Smooth muscle cell (in vitro differentiated cells): ENCODE measurements at regions not wholly inside any gene's neighbourhood (a gene's known extent, or its start where the extent isn't known, plus 50 kb on each side); places are given as distances from the start of the nearest gene placed in this dataset.
"Not testable (repeated sequence)": the region's sequence is repeated elsewhere in the genome, so short reads cannot be mapped to it uniquely, and the experiment has no call there.

Experiments
- DNase-seq: peaks from one replicate; lab custom pipeline; 2025; ENCODE audit not compliant: unreplicated experiment; lab: John Stamatoyannopoulos, UW
- H2AFZ ChIP-seq: fragments of 200-600 bp; sonication (generic); 2 replicates; pipeline ENCODE4 v1.6.0; 2016; ENCODE audit warnings: antibody characterized with exemption, low read depth, mild to moderate bottlenecking
- H3F3A ChIP-seq: fragments of 200-600 bp; sonication (generic); 2 replicates; pipeline ENCODE4 v1.6.0; 2017; ENCODE audit warnings: antibody characterized with exemption, low read depth
- H3K27ac ChIP-seq: fragments of 200-600 bp; sonication (generic); 2 replicates; pipeline ENCODE4 v1.5.1; 2016; ENCODE audit warnings: low read depth, mild to moderate bottlenecking
- H3K27me3 ChIP-seq: fragments of 200-600 bp; sonication (generic); 2 replicates; pipeline ENCODE4 v1.6.1; 2016; ENCODE audit warnings: low read depth, mild to moderate bottlenecking
- H3K36me3 ChIP-seq: fragments of 200-600 bp; sonication (generic); 2 replicates; pipeline ENCODE4 v1.5.1; 2016; ENCODE audit warnings: low read depth
- H3K4me1 ChIP-seq: fragments of 200-600 bp; sonication (generic); 2 replicates; pipeline ENCODE4 v1.5.1; 2016; ENCODE audit warnings: low read depth
- H3K4me2 ChIP-seq: fragments of 200-600 bp; sonication (generic); 2 replicates; pipeline ENCODE4 v1.6.0; 2016; ENCODE audit warnings: mild to moderate bottlenecking
- H3K4me3 ChIP-seq: fragments of 200-600 bp; sonication (generic); 2 replicates; pipeline ENCODE4 v1.5.1; 2016; ENCODE audit warnings: mild to moderate bottlenecking
- H3K79me2 ChIP-seq: fragments of 200-600 bp; sonication (generic); 2 replicates; pipeline ENCODE4 v1.6.0; 2016; ENCODE audit warnings: low read depth, mild to moderate bottlenecking
- H3K9ac ChIP-seq: fragments of 200-600 bp; sonication (generic); 2 replicates; pipeline ENCODE4 v1.6.0; 2016; ENCODE audit warnings: low read depth
- H3K9me3 ChIP-seq: fragments of 200-600 bp; sonication (generic); replicated peaks from 2 replicates; pipeline ENCODE4 v1.5.1; 2016; ENCODE audit warnings: low read depth
- H4K20me1 ChIP-seq: fragments of 200-600 bp; sonication (generic); 2 replicates; pipeline ENCODE4 v1.6.0; 2016; ENCODE audit warnings: low read depth
- WGBS: methylation state at CpG from one replicate; pipeline ENCODE4 v1.1.7; 2016; ENCODE audit warnings: low lambda C conversion rate; 5-methylcytosine and 5-hydroxymethylcytosine counted together
- TF ChIP-seq, protein P1 (sequence below): fragments of 200-600 bp; sonication (generic); IDR thresholded peaks from 2 replicates; pipeline ENCODE4 v1.5.1; 2017; ENCODE audit warnings: borderline replicate concordance, mild to moderate bottlenecking, antibody characterized with exemption; ENCODE audit not compliant: insufficient read depth, poor library complexity, severe bottlenecking

DNA sequence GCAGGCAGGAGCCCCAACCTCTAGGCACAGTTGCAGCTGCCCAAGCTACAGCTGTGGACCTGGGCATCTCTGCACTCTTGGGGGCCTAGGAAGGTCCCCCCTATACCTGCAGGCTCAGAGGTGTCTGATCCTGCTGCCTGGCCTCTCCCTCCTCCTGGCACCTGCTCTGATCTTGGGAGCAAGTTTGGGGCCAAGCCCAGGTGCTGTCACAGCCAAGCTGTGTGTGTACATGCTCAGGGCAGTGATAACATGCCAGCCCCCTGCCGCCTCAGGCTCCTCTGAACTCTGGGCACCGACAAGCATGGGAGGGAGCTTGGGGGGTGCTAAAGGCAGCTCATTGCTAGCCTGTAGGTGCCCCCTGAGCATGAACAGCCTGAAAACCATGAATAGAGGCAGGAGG is 829.6 kb upstream of the VRK2 start:
- H3K4me2 ChIP-seq, result no peak overlapping the region
- H3F3A ChIP-seq, result no peaks in the 10 kb centered on the region
- H3K27ac ChIP-seq, result no peak overlapping the region
- H3K4me3 ChIP-seq, result no peak overlapping the region
- no peaks in the 10 kb centered on the region for H3K27me3 ChIP-seq
- H3K9ac ChIP-seq, result no peak overlapping the region
- H4K20me1 ChIP-seq, result no peaks in the 10 kb centered on the region
- H3K4me1 ChIP-seq, result no peaks in the 10 kb centered on the region
- no peak overlapping the region for H2AFZ ChIP-seq
- H3K9me3 ChIP-seq, result no peaks in the 10 kb centered on the region
- no peaks in the 10 kb centered on the region for H3K36me3 ChIP-seq
- H3K79me2 ChIP-seq, result no peaks in the 10 kb centered on the region
- DNase-seq, result no peak
- TF ChIP-seq, protein P1, sequence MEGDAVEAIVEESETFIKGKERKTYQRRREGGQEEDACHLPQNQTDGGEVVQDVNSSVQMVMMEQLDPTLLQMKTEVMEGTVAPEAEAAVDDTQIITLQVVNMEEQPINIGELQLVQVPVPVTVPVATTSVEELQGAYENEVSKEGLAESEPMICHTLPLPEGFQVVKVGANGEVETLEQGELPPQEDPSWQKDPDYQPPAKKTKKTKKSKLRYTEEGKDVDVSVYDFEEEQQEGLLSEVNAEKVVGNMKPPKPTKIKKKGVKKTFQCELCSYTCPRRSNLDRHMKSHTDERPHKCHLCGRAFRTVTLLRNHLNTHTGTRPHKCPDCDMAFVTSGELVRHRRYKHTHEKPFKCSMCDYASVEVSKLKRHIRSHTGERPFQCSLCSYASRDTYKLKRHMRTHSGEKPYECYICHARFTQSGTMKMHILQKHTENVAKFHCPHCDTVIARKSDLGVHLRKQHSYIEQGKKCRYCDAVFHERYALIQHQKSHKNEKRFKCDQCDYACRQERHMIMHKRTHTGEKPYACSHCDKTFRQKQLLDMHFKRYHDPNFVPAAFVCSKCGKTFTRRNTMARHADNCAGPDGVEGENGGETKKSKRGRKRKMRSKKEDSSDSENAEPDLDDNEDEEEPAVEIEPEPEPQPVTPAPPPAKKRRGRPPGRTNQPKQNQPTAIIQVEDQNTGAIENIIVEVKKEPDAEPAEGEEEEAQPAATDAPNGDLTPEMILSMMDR, result no peak
- 85% methylated on average over 2 of the region's 2 CpGs for WGBS

DNA sequence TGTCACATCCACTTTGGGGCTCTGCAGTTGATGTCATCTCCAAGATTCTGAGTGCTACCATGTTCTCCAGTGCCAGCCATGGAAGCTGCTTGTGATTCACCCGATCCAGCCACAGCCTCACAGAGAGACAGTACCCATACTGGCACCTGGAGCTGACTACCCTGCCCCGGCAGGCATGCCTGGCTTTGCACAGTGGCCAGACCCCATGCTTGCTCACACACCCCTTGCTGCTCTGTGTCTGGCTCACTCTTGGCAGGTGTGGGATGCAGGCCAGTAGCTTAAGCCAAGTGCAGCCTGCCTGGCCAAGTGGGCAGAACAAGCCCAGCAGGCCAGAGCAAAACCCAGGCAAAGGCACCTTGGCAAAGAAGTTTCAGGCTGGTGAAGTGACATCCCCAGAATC is 828.4 kb upstream of the VRK2 start:
- Histone ChIP-seq H3K36me3 (no peaks in the 10 kb centered on the region), H3K4me2 (no peak overlapping the region), H3K27ac (no peak overlapping the region), H3K4me3 (no peak overlapping the region), H3K27me3 (no peaks in the 10 kb centered on the region), H3K9me3 (no peaks in the 10 kb centered on the region), H4K20me1 (no peaks in the 10 kb centered on the region), H2AFZ (no peak overlapping the region), H3K79me2 (no peaks in the 10 kb centered on the region), H3K9ac (no peak overlapping the region), H3K4me1 (no peaks in the 10 kb centered on the region), H3F3A (no peaks in the 10 kb centered on the region)
- WGBS, result 68% methylated on average over 2 of the region's 2 CpGs
- TF ChIP-seq, protein P1, result no peak
- no peak for DNase-seq

DNA sequence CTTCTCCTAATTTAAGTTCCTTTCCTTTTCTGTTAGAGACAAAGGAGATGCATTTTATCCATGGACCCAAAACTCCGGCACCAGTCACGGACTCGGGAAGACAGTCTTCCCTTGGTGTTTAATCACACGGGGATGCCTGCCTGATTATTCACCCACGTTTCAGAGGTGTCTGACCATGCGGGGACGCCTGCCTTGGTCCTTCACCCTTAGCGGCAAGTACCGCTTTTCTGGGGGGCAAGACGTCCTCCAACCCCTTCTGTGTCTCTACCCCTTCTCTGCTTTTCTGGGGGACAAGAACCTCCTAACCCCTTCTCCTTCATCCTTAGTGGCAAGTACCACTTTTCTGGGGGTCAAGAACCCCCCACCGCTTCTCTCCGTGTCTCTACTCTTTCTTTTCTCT is 816.9 kb upstream of the VRK2 start:
- not testable (repeated sequence) for H3K9me3 ChIP-seq, H2AFZ ChIP-seq, H3K27ac ChIP-seq, DNase-seq, H3K4me1 ChIP-seq, H3K4me2 ChIP-seq, H3K27me3 ChIP-seq, H3F3A ChIP-seq, H3K9ac ChIP-seq, H3K36me3 ChIP-seq, H3K4me3 ChIP-seq, H4K20me1 ChIP-seq, H3K79me2 ChIP-seq
- WGBS, result 97% methylated on average over 12 of the region's 12 CpGs

DNA sequence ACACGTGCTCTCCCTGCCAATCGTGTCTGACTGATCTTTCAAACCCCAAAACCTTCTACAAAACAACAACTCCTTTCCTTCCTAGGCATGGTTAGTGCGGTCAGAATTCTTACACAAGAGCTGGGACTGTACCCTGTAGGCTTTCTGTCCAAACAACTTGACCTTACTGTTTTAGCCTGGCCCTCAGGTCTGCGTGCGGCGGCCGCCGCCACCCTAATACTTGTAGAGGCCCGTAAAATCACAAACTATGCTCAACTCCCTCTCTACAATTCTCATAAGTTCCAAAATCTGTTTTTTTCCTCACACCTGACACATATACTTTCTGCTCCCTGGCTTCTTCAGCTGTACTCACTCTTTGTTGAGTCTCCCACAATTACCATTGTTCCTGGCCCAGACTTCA is 814.3 kb upstream of the VRK2 start:
- 95% methylated on average over 9 of the region's 9 CpGs for WGBS
- H3F3A ChIP-seq, H2AFZ ChIP-seq, H4K20me1 ChIP-seq, H3K79me2 ChIP-seq, DNase-seq, H3K36me3 ChIP-seq, H3K9ac ChIP-seq, H3K4me2 ChIP-seq, H3K9me3 ChIP-seq, H3K4me1 ChIP-seq, H3K27me3 ChIP-seq, H3K4me3 ChIP-seq, H3K27ac ChIP-seq: not testable (repeated sequence)

DNA sequence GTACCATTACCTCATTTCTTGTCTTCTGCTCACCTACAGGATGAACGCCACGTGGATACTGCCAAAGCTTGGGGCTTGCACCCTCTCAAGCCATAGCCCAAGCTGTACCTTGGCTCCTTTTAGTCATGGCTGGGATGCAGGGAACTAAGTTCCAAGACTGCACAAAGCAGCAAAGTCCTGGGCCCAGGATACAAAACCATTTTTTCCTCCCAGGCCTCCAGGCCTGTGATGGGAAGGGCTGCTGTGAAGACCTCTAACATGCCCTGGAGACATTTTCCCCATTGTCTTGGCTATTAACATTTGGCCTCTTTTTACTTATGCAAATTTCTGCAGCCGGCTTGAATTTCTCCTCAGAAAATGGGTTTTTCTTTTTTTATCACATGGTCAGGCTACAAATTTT is 795.1 kb upstream of the VRK2 start:
- not testable (repeated sequence) for H3K4me3 ChIP-seq, H3K4me2 ChIP-seq, H2AFZ ChIP-seq, H4K20me1 ChIP-seq, H3K36me3 ChIP-seq, DNase-seq, H3K9me3 ChIP-seq, H3K27ac ChIP-seq, H3F3A ChIP-seq, H3K4me1 ChIP-seq, H3K9ac ChIP-seq, H3K27me3 ChIP-seq, H3K79me2 ChIP-seq
- WGBS, result 74% methylated on average over 3 of the region's 3 CpGs

DNA sequence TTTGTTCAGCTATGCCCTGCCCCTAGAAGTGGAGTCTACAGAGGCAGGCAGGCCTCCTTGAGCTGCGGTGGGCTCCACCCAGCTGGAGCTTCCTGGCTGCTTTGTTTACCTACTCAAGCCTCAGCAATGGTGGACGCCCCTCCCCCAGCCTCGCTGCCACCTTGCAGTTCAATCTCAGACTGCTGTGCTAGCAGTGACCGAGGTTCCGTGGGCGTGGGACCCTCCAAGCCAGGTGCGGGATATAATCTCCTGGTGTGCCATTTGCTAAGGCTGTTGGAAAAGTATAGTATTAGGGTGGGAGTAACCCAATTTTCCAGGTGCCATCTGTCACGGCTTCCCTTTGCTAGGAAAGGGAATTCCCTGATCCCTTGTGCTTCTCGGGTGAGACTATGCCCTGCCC is 770.2 kb upstream of the VRK2 start:
- WGBS, result 91% methylated on average over 9 of the region's 9 CpGs
- H3K9me3 ChIP-seq, H3K36me3 ChIP-seq, H3K4me2 ChIP-seq, H3K79me2 ChIP-seq, H2AFZ ChIP-seq, H3K4me1 ChIP-seq, H3F3A ChIP-seq, H3K27ac ChIP-seq, DNase-seq, H3K27me3 ChIP-seq, H4K20me1 ChIP-seq, H3K9ac ChIP-seq, H3K4me3 ChIP-seq: not testable (repeated sequence)
